Heart left ventricle (tissue), 13 donors: ENCODE measurements at regions not wholly inside any gene's neighbourhood (a gene's known extent, or its start where the extent isn't known, plus 50 kb on each side); places are given as distances from the start of the nearest gene placed in this dataset.

Source experiments
- POLR2A ChIP-seq, 2 donors: fragments of 450-650 bp; IDR thresholded peaks; one replicate each; pipeline ENCODE4 v1.6.1; 2017; ENCODE audit warnings: antibody characterized with exemption in 2 of 2, mild to moderate bottlenecking in 2 of 2, moderate library complexity in 2 of 2
- TF ChIP-seq, protein P1 (sequence below), 12 donors: fragments of 200-600 bp; sonication (generic) in 4 of 12; IDR thresholded peaks; one replicate each; pipeline versions ENCODE4 v1.5.0 to v1.8.0; 2018 to 2022; ENCODE audit warnings: antibody characterized with exemption in 12 of 12, mild to moderate bottlenecking in 5 of 12
- donor health status: ischemic (EF 13 %, LVEDD 7.1; RV severe dilation, severe dysfunction).
- donor health status: DM: no; HTN: yes; CAD: no.
- donor health status: DM: no; HTN: no; CAD: no.
- donor health status: ischemic (EF 25% LVEDD 6.9; RV normal size, moderate dysfunction).
- donor health status: ischemic (EF 25% LVEDD 5.7; RV mildly dilated, moderate dysfunction).
- donor health status: ischemic (EF 35%, LVEDD 5.7; RV mildly dilated, moderate dysfunction).
- donor health status: nonischemic (EF 11% LVEDD 7.7; RV severe dilation, severe dysfunction).
- donor health status: DM: yes; HTN: yes; CAD: no.
- donor health status: PGD.
- donor health status: ischemic (EF 29% LVEDD 5.4; RV normal size, mild dysfunction).
- donor health status: nonischemic (EF 23%, LVEDD 6.1; RV moderate dilation, normal function).

DNA sequence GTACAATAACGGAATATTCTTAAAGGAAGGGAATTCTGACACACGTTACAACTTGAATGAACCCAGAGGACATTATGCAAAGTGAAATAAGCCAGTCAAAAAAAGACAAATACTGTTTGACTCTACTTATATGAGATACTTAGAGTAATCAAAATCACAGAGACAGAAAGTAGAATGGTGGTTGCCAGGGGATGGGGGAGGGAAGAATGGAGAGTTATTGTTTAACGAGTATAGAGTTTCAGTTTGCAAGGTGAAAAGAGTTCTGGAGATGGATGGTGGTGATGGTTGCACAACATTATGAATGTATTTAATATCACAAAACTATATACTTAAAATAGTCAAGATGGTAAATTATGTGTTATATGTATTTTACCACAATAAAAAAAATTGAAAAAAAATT lies 112.9 kb upstream of the ARHGEF3 start:
- TF ChIP-seq, protein P1, sequence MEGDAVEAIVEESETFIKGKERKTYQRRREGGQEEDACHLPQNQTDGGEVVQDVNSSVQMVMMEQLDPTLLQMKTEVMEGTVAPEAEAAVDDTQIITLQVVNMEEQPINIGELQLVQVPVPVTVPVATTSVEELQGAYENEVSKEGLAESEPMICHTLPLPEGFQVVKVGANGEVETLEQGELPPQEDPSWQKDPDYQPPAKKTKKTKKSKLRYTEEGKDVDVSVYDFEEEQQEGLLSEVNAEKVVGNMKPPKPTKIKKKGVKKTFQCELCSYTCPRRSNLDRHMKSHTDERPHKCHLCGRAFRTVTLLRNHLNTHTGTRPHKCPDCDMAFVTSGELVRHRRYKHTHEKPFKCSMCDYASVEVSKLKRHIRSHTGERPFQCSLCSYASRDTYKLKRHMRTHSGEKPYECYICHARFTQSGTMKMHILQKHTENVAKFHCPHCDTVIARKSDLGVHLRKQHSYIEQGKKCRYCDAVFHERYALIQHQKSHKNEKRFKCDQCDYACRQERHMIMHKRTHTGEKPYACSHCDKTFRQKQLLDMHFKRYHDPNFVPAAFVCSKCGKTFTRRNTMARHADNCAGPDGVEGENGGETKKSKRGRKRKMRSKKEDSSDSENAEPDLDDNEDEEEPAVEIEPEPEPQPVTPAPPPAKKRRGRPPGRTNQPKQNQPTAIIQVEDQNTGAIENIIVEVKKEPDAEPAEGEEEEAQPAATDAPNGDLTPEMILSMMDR (IDR thresholded peaks at IDR 0.05) = no peak
- no peak for TF ChIP-seq POLR2A (IDR thresholded peaks at IDR 0.05)
